Ovary (tissue), 3 donors: ENCODE measurements at regions not wholly inside any gene's neighbourhood (a gene's known extent, or its start where the extent isn't known, plus 50 kb on each side); places are given as distances from the start of the nearest gene placed in this dataset.

Experiments
- CTCF ChIP-seq, 3 donors: fragments of 450-650 bp in 2 of 3; fragments of 200-600 bp in 1 of 3; IDR thresholded peaks; one replicate each; pipeline versions ENCODE4 v1.5.1 to v1.8.0; 2016 to 2022; ENCODE audit warnings: antibody characterized with exemption in 3 of 3, mild to moderate bottlenecking in 1 of 3
- EP300 ChIP-seq: sonication (generic); formaldehyde crosslinking; IDR thresholded peaks from one replicate; pipeline ENCODE4 v1.6.1; 2017; ENCODE audit warnings: antibody characterized with exemption
- POLR2A ChIP-seq: fragments of 450-650 bp; IDR thresholded peaks from one replicate; pipeline ENCODE4 v1.6.1; 2017; ENCODE audit warnings: antibody characterized with exemption, mild to moderate bottlenecking, moderate library complexity
- donor health status: DM: no; HTN: no; CAD: no.

- TF ChIP-seq CTCF (IDR thresholded peaks at IDR 0.05) (no peak), EP300 (no peak), POLR2A (no peak)
These were observed 407.6 kb downstream of the PREX1 start for GRCh38 chr20:48420176-48420575.
